K562 (cell line): ENCODE measurements at regions not wholly inside any gene's neighbourhood (a gene's known extent, or its start where the extent isn't known, plus 50 kb on each side); places are given as distances from the start of the nearest gene placed in this dataset.

ENCODE experiments used
- ATAC-seq: fragments of 200-7000 bp; cut with Tn5 transposase; 3 replicates; pipeline ENCODE4 v1.9.1; 2020; ENCODE audit warnings: moderate library complexity
- BruUV-seq: library from RNA; stranded (reverse); fragments of 400-500 nt; replicated peaks from 2 replicates; lab custom pipeline; 2021; lab: Mats Ljungman, UMichigan
- CTCF ChIA-PET: fragments of 300-600 bp; formaldehyde crosslinking; extraction: SDS; loops from one replicate; lab custom pipeline; 2021; ENCODE audit warnings: low intra/inter-chr PET ratio; lab: Yijun Ruan, JAX
- POLR2A ChIA-PET: fragments of 300-600, 350-650 bp; sonication (Branson Sonifier 250); formaldehyde crosslinking; extraction: SDS; loops from one replicate; lab custom pipeline; 2021; ENCODE audit warnings: antibody characterized with exemption, inconsistent platforms; lab: Yijun Ruan, JAX
- DNase-seq, 4 experiments: peaks; one replicate each; pipeline versions ENCODE4 v3.0.0 to v3.0.0-alpha.2; 2011 to 2018; ENCODE audit warnings: low spot score in 3 of 4, mixed read lengths in 3 of 4; ENCODE audit errors: extremely low read depth in 1 of 4
- FAIRE-seq: peaks from 2 replicates; lab custom pipeline; 2011; peaks lifted over from hg19 to GRCh38; lab: Jason Lieb, UNC
- H2AFZ ChIP-seq: 2 replicates; pipeline ENCODE4 v1.6.0; 2011; ENCODE audit warnings: low read depth, low read length, control low read depth, inconsistent platforms
- H3K27ac ChIP-seq: fragments of 200-600 bp; 3 replicates; pipeline ENCODE4 v1.8.0; 2011; ENCODE audit warnings: low read depth, mild to moderate bottlenecking, control low read depth, inconsistent platforms, low read length, moderate library complexity, mixed read lengths; ENCODE audit errors: extremely low read depth
- H3K27me3 ChIP-seq, 2 experiments: fragments of 300-600 bp in 1 of 2; 2 replicates in 1 of 2; 3 replicates in 1 of 2; pipeline versions ENCODE4 v1.6.0 to v1.8.0; 2011; ENCODE audit warnings: inconsistent platforms in 2 of 2, low read length in 2 of 2, mild to moderate bottlenecking in 1 of 2, mixed read lengths in 1 of 2, moderate library complexity in 1 of 2; ENCODE audit not compliant: control insufficient read depth in 2 of 2, insufficient read depth in 2 of 2
- H3K36me3 ChIP-seq: fragments of 300-600 bp; 3 replicates; pipeline ENCODE4 v1.8.0; 2011; ENCODE audit warnings: mild to moderate bottlenecking, low read length, inconsistent platforms; ENCODE audit not compliant: control insufficient read depth, insufficient read depth
- H3K4me1 ChIP-seq, 2 experiments: fragments of 200-600 bp in 1 of 2; replicated peaks in 1 of 2; 2 replicates in 1 of 2; 3 replicates in 1 of 2; pipeline versions ENCODE4 v1.5.1 to v1.8.0; 2011; ENCODE audit warnings: inconsistent platforms in 2 of 2, low read length in 2 of 2, mild to moderate bottlenecking in 1 of 2, mixed read lengths in 1 of 2, moderate library complexity in 1 of 2; ENCODE audit not compliant: control insufficient read depth in 2 of 2, insufficient read depth in 2 of 2
- H3K4me2 ChIP-seq: 2 replicates; pipeline ENCODE4 v1.6.1; 2011; ENCODE audit warnings: low read length, control low read depth, inconsistent platforms, mixed read lengths; ENCODE audit not compliant: insufficient read depth
- H3K4me3 ChIP-seq: fragments of 200-600 bp; sonication (generic), shearing (Covaris generic); 2 replicates; pipeline ENCODE4 v1.5.1; 2016; ENCODE audit warnings: control low read depth, inconsistent platforms
- H3K79me2 ChIP-seq: fragments of 200-600 bp; 3 replicates; pipeline ENCODE4 v1.8.0; 2011; ENCODE audit warnings: low read length, inconsistent platforms; ENCODE audit not compliant: control insufficient read depth, insufficient read depth
- H3K9ac ChIP-seq, 2 experiments: 2 replicates each; pipeline versions ENCODE4 v1.6.0 to v1.6.1; 2011; ENCODE audit warnings: low read depth in 2 of 2, low read length in 2 of 2, control low read depth in 1 of 2, inconsistent platforms in 1 of 2, mild to moderate bottlenecking in 1 of 2, mixed read lengths in 1 of 2; ENCODE audit not compliant: insufficient read depth in 1 of 2
- H3K9me1 ChIP-seq: one replicate; pipeline ENCODE4 v1.6.0; 2011; ENCODE audit warnings: inconsistent platforms, mild to moderate bottlenecking, low read length, moderate library complexity; ENCODE audit not compliant: control insufficient read depth, insufficient read depth
- H3K9me3 ChIP-seq: replicated peaks from 2 replicates; pipeline ENCODE4 v1.5.1; 2011; ENCODE audit warnings: low read depth, low read length, inconsistent platforms; ENCODE audit not compliant: control insufficient read depth, insufficient read depth
- H4K20me1 ChIP-seq: replicated peaks from 2 replicates; pipeline ENCODE4 v1.6.1; 2011; ENCODE audit warnings: low read length, inconsistent platforms, mixed read lengths; ENCODE audit not compliant: control insufficient read depth, insufficient read depth
- HINFP ChIP-seq: fragments of 450-650 bp; conservative IDR thresholded peaks from 2 replicates; pipeline ENCODE4 v1.6.1; 2016; ENCODE audit warnings: missing genetic modification characterization, low read depth, mild to moderate bottlenecking, control low read depth, missing compliant biosample characterization
- HIVEP1 ChIP-seq: fragments of 250-450 bp; sonication (Bioruptor Pico); IDR thresholded peaks from 2 replicates; pipeline ENCODE4 v1.4.0; 2020; ENCODE audit warnings: mild to moderate bottlenecking
- MAZ ChIP-seq, 2 experiments: fragments of 450-650 bp in 1 of 2; sonication (generic) in 1 of 2; formaldehyde crosslinking; IDR thresholded peaks in 1 of 2; conservative IDR thresholded peaks in 1 of 2; 2 replicates each; pipeline versions ENCODE4 v1.4.0 to v1.5.0; 2020; ENCODE audit warnings: mild to moderate bottlenecking in 1 of 2, missing genetic modification reagents in 1 of 2
- NFIC ChIP-seq: fragments of 450-650 bp; IDR thresholded peaks from 2 replicates; pipeline ENCODE4 v1.6.1; 2017; ENCODE audit warnings: mild to moderate bottlenecking, inconsistent platforms
- NFYB ChIP-seq: IDR thresholded peaks from 2 replicates; pipeline ENCODE4 v1.6.1; 2011; ENCODE audit warnings: mild to moderate bottlenecking, moderate library complexity; ENCODE audit not compliant: insufficient read length; ENCODE audit errors: extremely low read depth
- NR3C1 ChIP-seq: sonication (generic); formaldehyde crosslinking; IDR thresholded peaks from 2 replicates; pipeline ENCODE4 v1.8.1; 2022; ENCODE audit warnings: missing genetic modification reagents
- PREB ChIP-seq: sonication (generic); formaldehyde crosslinking; IDR thresholded peaks from 2 replicates; pipeline ENCODE4 v1.8.1; 2023; ENCODE audit warnings: mild to moderate bottlenecking, missing genetic modification reagents
- TFAM ChIP-seq: fragments of 250-450 bp; sonication (Bioruptor Pico); conservative IDR thresholded peaks from 2 replicates; pipeline ENCODE4 v1.5.0; 2021; ENCODE audit warnings: mild to moderate bottlenecking, moderate library complexity
- ZBTB8A ChIP-seq: fragments of 450-650 bp; IDR thresholded peaks from 2 replicates; pipeline ENCODE4 v1.6.1; 2018; ENCODE audit warnings: mild to moderate bottlenecking, moderate library complexity; ENCODE audit not compliant: partially characterized antibody
- ZNF232 ChIP-seq: sonication (generic); formaldehyde crosslinking; IDR thresholded peaks from 2 replicates; pipeline ENCODE4 v1.8.0; 2022; ENCODE audit warnings: mild to moderate bottlenecking, missing genetic modification reagents
- ZNF57 ChIP-seq: fragments of 450-650 bp; formaldehyde crosslinking; IDR thresholded peaks from 2 replicates; pipeline ENCODE4 v1.4.0; 2020; ENCODE audit warnings: mild to moderate bottlenecking, moderate library complexity
- ZZZ3 ChIP-seq: fragments of 450-650 bp; IDR thresholded peaks from 2 replicates; pipeline ENCODE4 v1.6.1; 2016; ENCODE audit warnings: antibody characterized with exemption, mild to moderate bottlenecking, moderate library complexity
- whole genome bisulfite sequencing: fragments of 100-300 bp; shearing (Covaris generic); methylation state at CpG from one replicate; pipeline ENCODE4 v1.1.6; 2016; ENCODE audit warnings: low coverage, mixed read lengths; ENCODE audit not compliant: insufficient coverage; ENCODE audit errors: missing lambda C conversion rate; 5-methylcytosine and 5-hydroxymethylcytosine counted together
- in situ Hi-C: fragments of 300-500 bp; cut with MboI; formaldehyde crosslinking; loops from 4 replicates; pipeline ENCODE4 v1.15.0; 2018; ENCODE audit warnings: inconsistent platforms, mixed read lengths
- intact Hi-C: fragments of 100-400 bp; cut with micrococcal nuclease; formaldehyde crosslinking; loops from 2 replicates; pipeline ENCODE4 v1.14.2; 2022
- TF ChIP-seq, protein P1 (sequence below): sonication (generic); formaldehyde crosslinking; IDR thresholded peaks from 2 replicates; pipeline ENCODE4 v1.9.0; 2022; ENCODE audit warnings: mild to moderate bottlenecking, missing genetic modification reagents

DNA sequence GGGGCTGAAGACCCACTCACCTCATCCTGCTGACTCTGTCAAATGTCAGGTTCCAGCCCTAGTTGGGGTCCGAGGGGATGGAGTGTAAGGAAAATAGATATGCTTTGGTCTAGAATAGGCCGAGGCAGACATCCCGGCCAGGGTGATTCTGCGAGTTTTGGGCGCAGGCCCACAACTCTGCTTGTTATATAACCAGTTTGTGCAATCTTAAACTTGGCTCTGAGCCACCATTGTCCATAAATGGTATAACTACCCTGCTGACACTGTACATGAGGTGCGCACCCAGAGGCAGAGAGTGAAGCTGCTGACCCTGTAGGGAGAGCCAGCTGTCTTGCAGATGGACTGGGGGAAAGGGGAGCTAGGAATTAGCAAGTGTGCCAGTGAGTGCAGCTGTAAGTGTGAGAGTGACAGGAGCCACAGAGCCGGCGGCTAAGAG is 1388.8 kb downstream of the AMY1C start:
- H3K79me2 ChIP-seq: no peaks in the 10 kb centered on the region
- no peak overlapping the region for H3K4me2 ChIP-seq
- H3K4me3 ChIP-seq: no peak overlapping the region
- TF ChIP-seq HIVEP1 (CRISPR knock-in tag): no peak
- peak; percentile 30; the same call in 1 of the 2 replicates for TF ChIP-seq NFIC
- H3K9ac ChIP-seq: no peak overlapping the region
- H3K27me3 ChIP-seq: no peaks in the 10 kb centered on the region
- no peak overlapping the region for H3K27ac ChIP-seq
- ATAC-seq: no peak
- 6% methylated on average over 8 of the region's 8 CpGs for WGBS
- no peaks in the 10 kb centered on the region for H3K36me3 ChIP-seq
- no TSS peak for BruUV-seq
- in situ Hi-C loops (no loop called here), intact Hi-C loops (no loop called here)
- no peak overlapping the region for H2AFZ ChIP-seq
- no peaks in the 10 kb centered on the region for H4K20me1 ChIP-seq
- FAIRE-seq: no peak
- H3K4me1 ChIP-seq: no peaks in the 10 kb centered on the region; a peak in 1 of 5 replicates
- ChIA-PET POLR2A (no interaction called here), CTCF (no interaction called here)
- no peaks in the 10 kb centered on the region for H3K9me3 ChIP-seq
- peak in 1 of 4 experiments; percentile 2 for DNase-seq
- H3K9me1 ChIP-seq: no peaks in the 10 kb centered on the region

DNA sequence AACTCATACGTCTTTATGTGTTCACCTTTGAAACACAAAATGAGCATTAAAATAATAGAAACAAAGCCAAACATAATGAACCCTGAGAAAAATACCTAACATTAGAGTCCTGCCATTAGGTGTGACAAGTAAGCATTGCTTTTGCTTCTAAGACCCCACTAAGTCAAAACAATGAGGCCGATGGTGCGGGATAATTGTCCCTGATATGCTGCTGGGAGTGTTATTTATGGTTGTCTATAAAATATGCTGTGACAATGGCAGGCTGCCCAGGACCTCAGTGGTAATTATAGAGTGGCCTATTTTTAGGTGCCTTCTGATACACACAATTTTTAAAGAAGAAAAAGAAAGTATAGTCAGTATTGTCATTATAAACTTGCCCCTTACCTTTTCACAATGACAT is 1423.1 kb downstream of the AMY1C start:
- intact Hi-C loops (no loop called here), in situ Hi-C loops (no loop called here)
- WGBS: 0% methylated on average over 3 of the region's 3 CpGs
- Histone ChIP-seq H3K27ac (no peak overlapping the region), H3K4me1 (no peaks in the 10 kb centered on the region), H3K9me3 (0 out of 2 replicates have a peak, but pooled peaks cover 2% of the 10 kb centered on the region), H3K4me2 (no peak overlapping the region), H3K9ac (no peak overlapping the region), H4K20me1 (no peaks in the 10 kb centered on the region), H3K79me2 (no peaks in the 10 kb centered on the region), H3K9me1 (no peaks in the 10 kb centered on the region), H3K27me3 (no peaks in the 10 kb centered on the region), H2AFZ (no peak overlapping the region), H3K4me3 (no peak overlapping the region), H3K36me3 (no peaks in the 10 kb centered on the region)
- FAIRE-seq (no peak), ATAC-seq (no peak), DNase-seq (no peak)
- CTCF ChIA-PET: no interaction called here
- no TSS peak for BruUV-seq
- POLR2A ChIA-PET: no interaction called here
- TF ChIP-seq, protein P1, sequence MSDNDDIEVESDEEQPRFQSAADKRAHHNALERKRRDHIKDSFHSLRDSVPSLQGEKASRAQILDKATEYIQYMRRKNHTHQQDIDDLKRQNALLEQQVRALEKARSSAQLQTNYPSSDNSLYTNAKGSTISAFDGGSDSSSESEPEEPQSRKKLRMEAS (CRISPR knock-in tag): no peak
- no peak for TF ChIP-seq HINFP
- TF ChIP-seq ZNF232 (CRISPR knock-in tag): no peak
- TF ChIP-seq ZNF57: no peak
- TF ChIP-seq ZBTB8A: no peak
- TF ChIP-seq TFAM: no peak
- no peak for TF ChIP-seq MAZ (CRISPR knock-in tag; conservative IDR thresholded peaks at IDR 0.05 in 1 of 2, IDR thresholded peaks at IDR 0.05 in 1 of 2)
- no peak for TF ChIP-seq NR3C1 (CRISPR knock-in tag)
- no peak for TF ChIP-seq NFYB
- TF ChIP-seq ZZZ3: no peak
- no peak for TF ChIP-seq PREB (CRISPR knock-in tag)
